Esophagus (tissue), 2 donors: ENCODE measurements at regions not wholly inside any gene's neighbourhood (a gene's known extent, or its start where the extent isn't known, plus 50 kb on each side); places are given as distances from the start of the nearest gene placed in this dataset.
"Not testable (repeated sequence)": the region's sequence is repeated elsewhere in the genome, so short reads cannot be mapped to it uniquely, and the experiment has no call there.

Experiments
- H3K27ac ChIP-seq, 2 donors: one replicate each; pipeline ENCODE4 v1.5.1; 2013; ENCODE audit warnings: low read depth in 2 of 2, mild to moderate bottlenecking in 2 of 2, inconsistent platforms in 1 of 2, low read length in 1 of 2, moderate library complexity in 1 of 2
- H3K27me3 ChIP-seq, 2 donors: one replicate each; pipeline ENCODE4 v1.6.1; 2013; ENCODE audit warnings: low read length in 2 of 2, control low read depth in 1 of 2, mild to moderate bottlenecking in 1 of 2; ENCODE audit not compliant: insufficient read depth in 2 of 2, control insufficient read depth in 1 of 2
- H3K36me3 ChIP-seq, 2 donors: one replicate each; pipeline ENCODE4 v1.6.1; 2013; ENCODE audit warnings: low read length in 1 of 2; ENCODE audit not compliant: control insufficient read depth in 2 of 2, insufficient read depth in 2 of 2
- H3K4me1 ChIP-seq, 2 donors: one replicate each; pipeline ENCODE4 v1.6.1; 2013; ENCODE audit warnings: low read length in 1 of 2; ENCODE audit not compliant: control insufficient read depth in 2 of 2, insufficient read depth in 2 of 2
- H3K4me3 ChIP-seq, 2 donors: one replicate each; pipeline ENCODE4 v1.5.1; 2013; ENCODE audit warnings: low read length in 2 of 2, mild to moderate bottlenecking in 2 of 2, low read depth in 1 of 2, moderate library complexity in 1 of 2
- H3K9me3 ChIP-seq, 2 donors: one replicate each; pipeline ENCODE4 v1.6.1; 2013; ENCODE audit warnings: mild to moderate bottlenecking in 2 of 2, low read depth in 1 of 2, low read length in 1 of 2, moderate library complexity in 1 of 2; ENCODE audit not compliant: control insufficient read depth in 2 of 2, insufficient read depth in 1 of 2
- WGBS, 2 donors: extraction: QIAGEN DNeasy Blood & Tissue Kit; methylation state at CpG; one replicate each; pipeline ENCODE4 v1.1.7; 2013; 5-methylcytosine and 5-hydroxymethylcytosine counted together
- donor health status: healthy with polysubstance abuse.
- donor health status: Bipolar disorder and iron deficiency.

DNA sequence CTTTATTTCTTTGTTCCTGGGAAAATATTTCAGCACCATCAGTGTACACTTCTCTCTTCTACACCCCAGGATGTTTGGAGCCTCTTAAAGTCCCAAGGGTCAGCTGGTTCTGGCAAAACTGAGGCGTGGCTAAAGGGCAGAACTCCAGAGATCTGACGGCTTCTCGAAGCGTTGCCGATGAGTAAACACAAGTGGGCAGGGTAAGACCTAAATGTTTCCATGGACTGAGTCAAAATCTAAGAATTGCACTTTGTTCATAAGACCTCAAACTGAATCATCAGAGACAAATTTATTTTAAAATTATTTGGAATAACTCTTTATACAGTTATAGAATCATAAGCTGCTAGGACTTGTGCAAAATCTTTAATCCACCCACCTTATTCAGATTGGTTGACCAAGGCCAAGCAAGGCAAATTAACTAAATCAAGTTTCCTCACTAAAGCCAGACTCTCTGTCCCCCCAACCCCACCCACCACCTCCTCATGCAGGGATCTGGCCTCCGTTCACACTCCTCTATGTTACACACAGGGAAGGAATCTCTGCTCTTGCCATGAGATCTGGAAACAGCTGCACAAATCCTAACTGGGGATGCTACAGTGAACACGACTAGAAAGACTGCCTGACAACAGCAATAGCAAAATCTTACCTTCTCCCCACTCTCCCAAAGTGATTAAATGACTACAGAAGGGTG, 342.6 kb upstream of the KLHL29 start:
- no peak overlapping the region for H3K4me3 ChIP-seq
- H3K27me3 ChIP-seq = no peaks in the 10 kb centered on the region
- peaks cover 0 to 2% of the 10 kb centered on the region in 2 donors for H3K4me1 ChIP-seq
- H3K36me3 ChIP-seq = no peaks in the 10 kb centered on the region
- 40 to 42% methylated on average over 7 of the region's 7 CpGs for WGBS, 2 donors
- no peak overlapping the region for H3K27ac ChIP-seq
- H3K9me3 ChIP-seq = peaks cover 0 to 3% of the 10 kb centered on the region in 2 donors

DNA sequence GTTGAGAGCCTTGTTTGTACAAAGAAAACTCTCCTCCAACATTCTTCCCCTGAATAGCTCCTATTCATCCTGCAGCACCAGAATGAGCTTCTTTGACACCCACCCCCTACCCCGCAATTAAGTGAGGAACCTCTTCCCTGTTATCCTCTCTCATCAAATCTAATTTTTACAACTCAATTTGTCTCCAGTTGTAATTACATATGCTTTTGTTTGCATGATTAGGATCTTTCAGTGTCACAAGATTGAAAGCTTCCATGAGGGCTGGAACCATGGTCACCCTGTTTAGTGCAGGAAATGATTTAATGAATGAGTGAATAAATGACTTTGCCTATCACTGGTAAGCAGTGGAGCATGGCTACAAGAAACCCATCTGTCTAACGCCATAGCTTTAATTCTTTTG, 334.6 kb upstream of the KLHL29 start:
- Histone ChIP-seq H3K4me3 (no peak overlapping the region), H3K27me3 (no peaks in the 10 kb centered on the region), H3K9me3 (no peaks in the 10 kb centered on the region), H3K4me1 (no peaks in the 10 kb centered on the region), H3K27ac (no peak overlapping the region), H3K36me3 (no peaks in the 10 kb centered on the region)
- 80 to 84% methylated on average over 2 of the region's 2 CpGs for WGBS, 2 donors

DNA sequence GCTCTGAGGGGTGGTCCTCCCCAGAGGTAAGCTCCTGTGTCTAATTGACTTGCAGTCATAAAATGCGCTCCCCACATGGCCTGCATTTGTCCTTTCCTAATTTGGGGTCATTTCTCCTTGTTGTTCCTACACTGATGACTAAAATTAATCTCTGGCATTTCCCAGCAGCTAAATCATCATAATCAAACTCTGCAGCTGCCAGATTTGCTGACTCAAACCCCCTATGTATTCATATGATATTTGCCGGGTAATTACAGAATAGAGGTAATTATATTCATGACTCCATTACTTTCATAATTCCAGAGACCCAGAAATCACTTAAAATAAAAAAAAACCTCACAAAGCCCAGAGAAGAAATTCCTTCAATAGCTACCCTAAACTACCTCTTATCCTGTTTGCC, 331.4 kb upstream of the KLHL29 start:
- Histone ChIP-seq H3K4me3 (no peak overlapping the region), H3K27ac (no peak overlapping the region), H3K27me3 (no peaks in the 10 kb centered on the region), H3K4me1 (no peaks in the 10 kb centered on the region), H3K9me3 (no peaks in the 10 kb centered on the region), H3K36me3 (no peaks in the 10 kb centered on the region)
- WGBS, 2 donors = 79 to 86% methylated on average over 2 of the region's 2 CpGs

DNA sequence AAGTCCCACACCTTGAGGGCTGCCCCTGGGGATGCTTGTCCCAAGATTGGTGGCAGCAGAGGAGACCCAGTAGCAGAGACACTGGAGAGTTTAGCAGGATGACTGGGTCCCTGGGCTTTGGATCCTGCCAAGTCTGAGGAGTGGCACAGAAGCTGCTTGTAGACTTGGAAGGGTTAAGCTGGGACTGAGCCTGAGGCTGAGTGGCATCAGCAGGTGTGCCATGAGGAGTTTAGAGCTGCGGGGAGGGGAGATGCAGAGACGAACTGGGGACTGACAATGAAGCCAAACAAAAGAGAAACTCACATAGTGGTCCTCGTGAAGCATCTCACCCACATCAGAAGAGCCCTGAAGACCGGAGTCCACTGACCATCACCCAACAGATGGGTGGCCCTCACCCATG, 329.7 kb upstream of the KLHL29 start:
- WGBS, 2 donors = 68 to 85% methylated on average over 4 of the region's 4 CpGs
- no peaks in the 10 kb centered on the region for H3K9me3 ChIP-seq
- no peak overlapping the region for H3K4me3 ChIP-seq
- H3K4me1 ChIP-seq = no peaks in the 10 kb centered on the region
- no peak overlapping the region for H3K27ac ChIP-seq
- H3K27me3 ChIP-seq = no peaks in the 10 kb centered on the region
- H3K36me3 ChIP-seq = no peaks in the 10 kb centered on the region

DNA sequence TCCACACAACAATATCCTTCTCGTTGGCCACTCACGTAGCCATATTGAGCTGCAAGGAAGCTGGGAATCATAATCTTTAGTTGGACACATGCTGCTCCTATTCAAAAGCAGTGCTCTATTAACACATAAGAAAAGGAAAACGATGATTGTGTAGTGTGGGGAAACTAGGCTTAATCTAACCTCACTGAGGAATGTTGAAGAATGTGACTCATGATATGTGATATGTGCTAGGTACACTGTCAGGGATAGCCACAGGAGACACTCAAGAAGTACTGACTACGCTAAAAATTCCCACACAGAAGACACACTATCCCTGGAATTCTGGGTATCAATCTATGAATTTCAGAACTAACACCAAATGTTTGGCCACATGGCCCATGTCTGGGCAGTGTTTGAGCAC, 328.1 kb upstream of the KLHL29 start:
- not testable (repeated sequence) for H3K36me3 ChIP-seq, H3K27ac ChIP-seq, H3K9me3 ChIP-seq, H3K4me1 ChIP-seq, H3K4me3 ChIP-seq, H3K27me3 ChIP-seq
- 80 to 85% methylated on average over 4 of the region's 4 CpGs for WGBS, 2 donors

DNA sequence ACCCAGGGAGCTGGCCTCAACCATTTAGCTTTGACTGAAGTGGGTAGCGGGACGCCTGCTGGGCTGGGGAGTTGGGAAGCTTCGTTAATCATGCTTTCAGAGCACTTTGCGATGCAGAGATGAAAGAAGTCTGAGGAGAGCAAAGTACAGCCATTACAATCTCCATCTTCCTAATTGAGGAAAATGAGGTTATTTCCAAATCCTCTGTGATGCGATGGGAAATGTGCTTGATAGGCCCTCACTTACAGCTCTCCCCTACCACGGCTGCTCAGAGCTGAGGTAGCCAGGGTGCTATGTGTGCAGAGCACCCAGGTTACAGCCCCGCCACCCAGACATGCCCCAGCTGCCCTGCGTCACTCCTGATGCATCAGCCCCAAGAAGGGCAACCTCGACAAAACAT, 326.5 kb upstream of the KLHL29 start:
- no peaks in the 10 kb centered on the region for H3K4me1 ChIP-seq
- H3K27ac ChIP-seq = no peak overlapping the region
- H3K36me3 ChIP-seq = no peaks in the 10 kb centered on the region
- H3K4me3 ChIP-seq = no peak overlapping the region
- H3K27me3 ChIP-seq = no peaks in the 10 kb centered on the region
- 81 to 86% methylated on average over 9 of the region's 9 CpGs for WGBS, 2 donors
- peaks cover 0 to 3% of the 10 kb centered on the region in 2 donors for H3K9me3 ChIP-seq

DNA sequence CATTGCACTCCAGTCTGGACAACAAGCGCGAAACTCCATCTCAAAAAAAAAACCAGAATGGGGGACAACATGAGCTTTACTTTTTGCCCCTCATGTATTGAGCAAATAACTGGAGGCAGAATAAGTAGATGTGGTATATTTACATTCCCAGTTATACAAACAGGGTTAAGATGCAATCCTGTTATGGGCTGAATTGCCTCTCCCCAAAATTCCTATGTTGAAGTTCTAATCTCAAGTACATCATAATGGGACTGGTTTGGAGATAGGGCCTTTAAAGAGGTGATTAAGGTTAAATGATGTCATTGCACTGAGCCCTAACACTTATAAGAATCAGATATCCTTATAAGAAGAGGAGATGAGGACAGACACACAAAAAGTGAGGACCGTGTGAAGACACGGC, 319.8 kb upstream of the KLHL29 start:
- H3K4me3 ChIP-seq = no peak overlapping the region
- no peaks in the 10 kb centered on the region for H3K36me3 ChIP-seq
- H3K4me1 ChIP-seq = no peaks in the 10 kb centered on the region
- WGBS, 2 donors = 91 to 98% methylated on average over 4 of the region's 4 CpGs
- peaks cover 0 to 3% of the 10 kb centered on the region in 2 donors for H3K9me3 ChIP-seq
- H3K27ac ChIP-seq = no peak overlapping the region
- H3K27me3 ChIP-seq = no peaks in the 10 kb centered on the region

DNA sequence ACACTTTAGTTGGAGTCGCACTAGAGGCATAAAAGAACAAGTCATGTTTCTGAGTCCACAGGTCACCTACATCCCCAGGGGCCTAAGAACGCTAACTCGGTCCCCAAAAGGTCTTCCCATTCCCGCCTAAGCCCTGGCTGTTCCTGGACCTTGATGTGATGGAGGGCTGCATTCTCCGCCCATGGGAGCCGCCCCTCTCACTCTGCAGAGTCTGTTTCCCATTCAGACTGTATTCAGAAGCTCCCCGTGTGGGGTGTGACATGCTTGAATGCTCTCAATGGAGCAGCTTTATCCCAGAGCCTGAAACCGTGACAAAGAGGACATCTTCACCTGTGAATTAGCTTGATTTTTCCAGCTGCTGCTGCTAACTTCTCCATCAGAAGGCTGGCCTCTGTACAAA, 319.0 kb upstream of the KLHL29 start:
- H3K36me3 ChIP-seq = no peaks in the 10 kb centered on the region
- no peak overlapping the region for H3K4me3 ChIP-seq
- 80% methylated on average over 8 of the region's 8 CpGs for WGBS, 2 donors
- H3K9me3 ChIP-seq = no peaks in the 10 kb centered on the region
- H3K4me1 ChIP-seq = no peaks in the 10 kb centered on the region
- H3K27ac ChIP-seq = no peak overlapping the region
- H3K27me3 ChIP-seq = no peaks in the 10 kb centered on the region

DNA sequence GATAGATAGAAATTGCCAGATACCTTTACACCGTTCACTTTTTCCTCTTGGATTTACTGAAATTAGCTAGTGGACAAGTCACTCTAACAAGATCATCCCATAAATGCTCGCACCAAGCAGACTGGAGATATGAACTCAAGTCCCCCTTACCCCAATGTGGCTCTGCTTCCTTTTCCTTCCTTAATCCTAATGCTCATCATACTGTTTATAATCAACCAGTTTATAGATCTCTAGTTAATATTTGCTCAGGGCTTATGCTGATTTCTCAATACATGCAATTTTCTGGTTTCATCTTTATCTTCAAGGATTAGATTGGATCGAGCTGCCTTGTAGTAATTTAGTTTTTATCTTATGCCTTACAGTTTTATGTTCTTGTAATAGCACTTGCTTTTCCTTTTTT, 318.3 kb upstream of the KLHL29 start:
- Histone ChIP-seq H3K4me3 (no peak overlapping the region), H3K9me3 (no peaks in the 10 kb centered on the region), H3K4me1 (no peaks in the 10 kb centered on the region), H3K27me3 (no peaks in the 10 kb centered on the region), H3K36me3 (no peaks in the 10 kb centered on the region), H3K27ac (no peak overlapping the region)
- WGBS, 2 donors = 72 to 83% methylated on average over 3 of the region's 3 CpGs

DNA sequence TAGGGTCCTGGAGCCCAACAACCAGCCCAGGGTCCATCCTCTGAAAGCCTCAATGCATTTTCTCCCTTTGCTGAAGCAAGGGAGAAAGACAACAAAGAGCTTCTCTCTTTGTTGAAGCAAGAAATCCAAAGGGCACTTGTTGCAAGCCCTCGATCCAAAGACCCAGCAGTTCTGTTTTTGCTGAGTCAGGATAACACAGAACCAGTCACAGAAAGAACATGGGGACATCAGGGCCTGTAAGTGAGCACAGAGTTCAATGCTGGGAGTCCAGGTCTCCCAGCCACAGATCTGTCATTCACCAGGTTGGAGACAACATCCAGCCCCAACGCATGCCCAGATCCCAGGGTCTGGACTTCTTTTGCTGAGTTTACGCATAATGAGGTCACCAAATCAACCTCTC, 315.8 kb upstream of the KLHL29 start:
- Histone ChIP-seq H3K4me1 (no peaks in the 10 kb centered on the region), H3K9me3 (no peaks in the 10 kb centered on the region), H3K27ac (no peak overlapping the region), H3K36me3 (no peaks in the 10 kb centered on the region), H3K27me3 (no peaks in the 10 kb centered on the region), H3K4me3 (no peak overlapping the region)
- 83 to 88% methylated on average over 3 of the region's 3 CpGs for WGBS, 2 donors
